Peyer's patch (tissue), 4 donors: ENCODE measurements at regions not wholly inside any gene's neighbourhood (a gene's known extent, or its start where the extent isn't known, plus 50 kb on each side); places are given as distances from the start of the nearest gene placed in this dataset.

Experiments used
- DNase-seq, 3 donors: peaks; one replicate each; pipeline ENCODE4 v3.0.0-alpha.2; 2017 to 2019
- H3K27ac ChIP-seq, 4 donors: fragments of 200-600 bp; sonication (generic); one replicate each; pipeline ENCODE4 v1.5.1; 2016 to 2019
- H3K27me3 ChIP-seq, 2 donors: fragments of 200-600 bp; sonication (generic); one replicate each; pipeline ENCODE4 v1.5.1; 2019
- H3K36me3 ChIP-seq, 3 donors: fragments of 200-600 bp; sonication (generic); one replicate each; pipeline ENCODE4 v1.5.1; 2016 to 2019
- H3K4me1 ChIP-seq, 4 donors: fragments of 200-600 bp; sonication (generic); one replicate each; pipeline ENCODE4 v1.5.1; 2016 to 2019
- H3K4me3 ChIP-seq, 4 donors: fragments of 200-600 bp; sonication (generic); 1 replicate in 3 of 4; 2 replicates in 1 of 4; pipeline ENCODE4 v1.5.1; 2016 to 2019; ENCODE audit warnings: mild to moderate bottlenecking in 1 of 4
- H3K9me3 ChIP-seq, 4 donors: fragments of 200-600 bp; sonication (generic); one replicate each; pipeline ENCODE4 v1.5.1; 2016 to 2019; ENCODE audit warnings: mild to moderate bottlenecking in 1 of 4
- CTCF ChIP-seq, 6 experiments: fragments of 450-650 bp in 4 of 6; fragments of 200-600 bp in 2 of 6; sonication (generic) in 1 of 6; IDR thresholded peaks; one replicate each; pipeline ENCODE4 v1.5.1; 2017 to 2019; ENCODE audit warnings: antibody characterized with exemption in 6 of 6, mild to moderate bottlenecking in 3 of 6, moderate library complexity in 1 of 6
- POLR2A ChIP-seq, 2 donors: fragments of 450-650 bp; IDR thresholded peaks; one replicate each; pipeline ENCODE4 v1.5.1; 2017; ENCODE audit warnings: antibody characterized with exemption in 2 of 2, mild to moderate bottlenecking in 2 of 2, moderate library complexity in 2 of 2

GRCh38 chr1:60137406-60137805 lies 63.8 kb upstream of the C1orf87 start:
- no peaks in the 10 kb centered on the region for H3K4me1 ChIP-seq
- no peak for DNase-seq
- no peaks in the 10 kb centered on the region for H3K36me3 ChIP-seq
- no peaks in the 10 kb centered on the region for H3K9me3 ChIP-seq
- TF ChIP-seq POLR2A (IDR thresholded peaks at IDR 0.05) (no peak), CTCF (IDR thresholded peaks at IDR 0.05) (no peak)
- no peak overlapping the region for H3K4me3 ChIP-seq
- H3K27me3 ChIP-seq, result no peaks in the 10 kb centered on the region
- H3K27ac ChIP-seq, result no peak overlapping the region

- Histone ChIP-seq H3K4me1 (no peaks in the 10 kb centered on the region), H3K36me3 (no peaks in the 10 kb centered on the region), H3K27ac (no peak overlapping the region), H3K27me3 (no peaks in the 10 kb centered on the region), H3K4me3 (no peak overlapping the region), H3K9me3 (no peaks in the 10 kb centered on the region)
- DNase-seq, result no peak
- TF ChIP-seq POLR2A (IDR thresholded peaks at IDR 0.05) (no peak), CTCF (IDR thresholded peaks at IDR 0.05) (no peak)
Observed at GRCh38 chr1:60136395-60136794, 62.8 kb upstream of the C1orf87 start.

DNA sequence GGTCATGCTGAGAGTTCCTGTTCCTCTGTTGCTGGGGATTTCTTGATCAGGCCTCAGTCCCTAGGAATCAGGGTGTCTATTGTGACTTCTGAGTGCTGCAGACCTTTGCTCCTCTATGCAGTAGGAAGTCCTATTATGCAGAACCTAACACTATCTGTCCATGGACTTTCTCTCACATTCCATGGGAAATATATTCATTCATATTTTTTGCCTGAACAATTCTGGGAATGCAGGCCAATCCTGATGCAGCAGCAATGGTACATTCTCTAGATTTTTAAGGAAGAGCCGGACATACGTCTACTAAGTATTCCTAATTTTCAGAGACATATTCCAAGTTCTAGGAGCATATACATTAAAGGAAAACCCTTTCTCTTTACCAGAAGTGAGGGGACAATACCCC lies 61.1 kb upstream of the C1orf87 start:
- H3K4me3 ChIP-seq, result no peak overlapping the region
- no peaks in the 10 kb centered on the region for H3K36me3 ChIP-seq
- DNase-seq, result no peak
- H3K4me1 ChIP-seq, result no peaks in the 10 kb centered on the region
- no peaks in the 10 kb centered on the region for H3K27me3 ChIP-seq
- H3K27ac ChIP-seq, result no peak overlapping the region
- TF ChIP-seq CTCF (IDR thresholded peaks at IDR 0.05) (no peak), POLR2A (IDR thresholded peaks at IDR 0.05) (no peak)
- H3K9me3 ChIP-seq, result no peaks in the 10 kb centered on the region

DNA sequence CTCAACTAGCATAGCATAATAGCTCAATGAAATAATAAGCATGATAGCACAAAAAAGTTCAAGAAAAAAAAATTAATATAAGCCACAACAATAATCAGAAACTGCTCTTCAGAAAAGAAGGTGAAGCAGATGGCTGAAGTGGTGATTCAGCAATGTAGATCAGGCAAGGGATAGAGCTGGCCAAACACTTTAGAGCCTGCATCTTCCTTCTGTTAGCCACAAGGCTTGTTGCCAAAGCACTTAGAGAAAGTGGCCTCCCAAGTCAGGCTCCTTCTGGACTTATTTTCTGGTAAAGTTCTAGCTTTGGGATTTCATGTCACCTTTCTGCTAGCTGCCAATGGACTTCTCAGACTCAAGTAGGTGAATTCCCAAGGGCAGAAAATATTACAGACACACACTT lies 60.3 kb upstream of the C1orf87 start:
- Histone ChIP-seq H3K4me3 (no peak overlapping the region), H3K4me1 (no peaks in the 10 kb centered on the region), H3K27me3 (no peaks in the 10 kb centered on the region), H3K36me3 (no peaks in the 10 kb centered on the region), H3K9me3 (no peaks in the 10 kb centered on the region), H3K27ac (no peak overlapping the region)
- TF ChIP-seq POLR2A (IDR thresholded peaks at IDR 0.05) (no peak), CTCF (IDR thresholded peaks at IDR 0.05) (no peak)
- DNase-seq, result no peak

DNA sequence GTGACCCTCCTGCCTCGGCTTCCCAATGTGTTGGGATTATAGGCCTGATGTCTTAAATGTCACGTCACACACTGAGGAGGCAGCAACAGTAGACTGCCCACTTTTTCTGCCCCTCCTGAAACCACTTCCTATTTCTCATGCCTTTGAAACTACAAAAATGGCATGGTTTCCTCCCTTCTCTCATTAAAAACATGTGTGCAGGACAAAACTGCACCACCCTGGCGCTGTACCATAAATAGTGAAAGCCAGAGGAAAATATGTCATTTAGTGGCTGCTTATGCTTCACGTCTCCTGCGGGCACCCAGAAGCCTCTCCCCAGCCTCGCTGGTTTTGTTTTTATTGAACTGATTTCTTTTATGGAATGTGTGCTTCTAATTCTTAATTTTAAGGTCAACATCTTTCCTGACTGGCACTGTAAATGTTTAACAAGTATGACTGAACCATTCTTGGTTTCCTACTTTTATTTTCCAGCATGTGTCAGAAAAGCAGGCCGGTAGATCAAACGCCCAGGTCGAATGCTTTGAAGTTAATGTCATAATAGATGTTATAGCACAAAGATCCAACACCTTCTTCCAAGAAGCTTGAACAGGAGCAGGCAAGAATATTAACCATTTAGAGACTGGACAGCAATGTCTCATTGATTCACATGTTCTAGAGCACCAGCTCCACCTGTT lies 59.6 kb upstream of the C1orf87 start:
- Histone ChIP-seq H3K4me3 (no peak overlapping the region), H3K9me3 (no peaks in the 10 kb centered on the region), H3K36me3 (no peaks in the 10 kb centered on the region), H3K27me3 (no peaks in the 10 kb centered on the region), H3K27ac (no peak overlapping the region), H3K4me1 (no peaks in the 10 kb centered on the region)
- no peak for DNase-seq
- no peak for TF ChIP-seq CTCF (IDR thresholded peaks at IDR 0.05)
- TF ChIP-seq POLR2A (IDR thresholded peaks at IDR 0.05), result no peak

DNA sequence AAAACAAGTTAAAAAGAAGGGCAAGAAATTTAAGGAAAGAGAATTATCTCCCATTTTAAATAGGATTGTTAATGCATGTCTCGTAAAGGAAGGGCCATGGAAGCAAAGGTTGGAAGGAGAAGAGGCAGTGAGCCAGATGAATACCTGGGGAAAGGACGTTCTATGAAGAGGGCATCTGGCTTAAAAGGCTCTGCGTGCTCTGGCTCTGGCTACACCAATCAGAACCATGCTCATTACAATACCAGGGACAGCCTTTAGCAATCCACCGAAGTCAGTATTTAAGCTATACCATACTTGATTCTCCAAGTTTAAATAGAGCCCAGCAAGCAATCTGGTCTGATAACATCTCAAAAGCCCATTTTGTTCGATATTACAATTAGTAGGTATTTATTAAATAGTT lies 58.5 kb upstream of the C1orf87 start:
- no peaks in the 10 kb centered on the region for H3K27me3 ChIP-seq
- no peak for TF ChIP-seq CTCF (IDR thresholded peaks at IDR 0.05)
- no peak for TF ChIP-seq POLR2A (IDR thresholded peaks at IDR 0.05)
- no peak for DNase-seq

More for the DNA sequence above, 58.5 kb upstream of the C1orf87 start:
- Histone ChIP-seq H3K27ac (no peak overlapping the region), H3K9me3 (no peaks in the 10 kb centered on the region), H3K4me1 (no peaks in the 10 kb centered on the region), H3K36me3 (no peaks in the 10 kb centered on the region), H3K4me3 (no peak overlapping the region)
